ENCODE measurements at regions not wholly inside any gene's neighbourhood (a gene's known extent, or its start where the extent isn't known, plus 50 kb on each side); places are given as distances from the start of the nearest gene placed in this dataset.

DNA sequence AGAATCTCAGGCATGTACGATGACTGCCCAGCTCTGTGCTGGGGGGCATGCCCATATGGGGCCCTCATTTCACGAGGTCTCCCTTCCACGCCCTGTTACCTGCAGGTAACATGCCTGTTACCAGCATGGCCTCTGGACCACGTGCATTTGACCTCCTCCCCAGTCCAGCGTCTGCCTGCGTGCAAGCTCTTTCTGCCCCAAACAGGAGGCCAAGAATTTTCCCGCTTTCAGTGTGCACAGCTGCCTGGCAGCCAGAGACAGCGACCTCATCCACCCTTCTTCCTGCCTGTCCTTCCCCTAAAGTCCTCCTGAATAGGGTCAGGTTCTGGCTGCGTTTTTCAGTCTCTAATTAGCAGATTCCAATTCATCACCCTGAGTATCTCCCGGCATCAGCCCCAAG lies 306.5 kb upstream of the ZFHX3 start:
- TF ChIP-seq EZH2phosphoT487 (IDR thresholded peaks at IDR 0.05; ENCODE audit: unreplicated experiment): no peak
- TF ChIP-seq, protein P1, sequence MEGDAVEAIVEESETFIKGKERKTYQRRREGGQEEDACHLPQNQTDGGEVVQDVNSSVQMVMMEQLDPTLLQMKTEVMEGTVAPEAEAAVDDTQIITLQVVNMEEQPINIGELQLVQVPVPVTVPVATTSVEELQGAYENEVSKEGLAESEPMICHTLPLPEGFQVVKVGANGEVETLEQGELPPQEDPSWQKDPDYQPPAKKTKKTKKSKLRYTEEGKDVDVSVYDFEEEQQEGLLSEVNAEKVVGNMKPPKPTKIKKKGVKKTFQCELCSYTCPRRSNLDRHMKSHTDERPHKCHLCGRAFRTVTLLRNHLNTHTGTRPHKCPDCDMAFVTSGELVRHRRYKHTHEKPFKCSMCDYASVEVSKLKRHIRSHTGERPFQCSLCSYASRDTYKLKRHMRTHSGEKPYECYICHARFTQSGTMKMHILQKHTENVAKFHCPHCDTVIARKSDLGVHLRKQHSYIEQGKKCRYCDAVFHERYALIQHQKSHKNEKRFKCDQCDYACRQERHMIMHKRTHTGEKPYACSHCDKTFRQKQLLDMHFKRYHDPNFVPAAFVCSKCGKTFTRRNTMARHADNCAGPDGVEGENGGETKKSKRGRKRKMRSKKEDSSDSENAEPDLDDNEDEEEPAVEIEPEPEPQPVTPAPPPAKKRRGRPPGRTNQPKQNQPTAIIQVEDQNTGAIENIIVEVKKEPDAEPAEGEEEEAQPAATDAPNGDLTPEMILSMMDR (conservative IDR thresholded peaks at IDR 0.05; ENCODE audit: low read depth in 2 of 2): no peak
- TF ChIP-seq POLR2AphosphoS5 (IDR thresholded peaks at IDR 0.05; ENCODE audit: low read depth): no peak
